ENCODE measurements at regions not wholly inside any gene's neighbourhood (a gene's known extent, or its start where the extent isn't known, plus 50 kb on each side); places are given as distances from the start of the nearest gene placed in this dataset.

GRCh38 chr15:39165020-39165706, 415.7 kb upstream of the THBS1 start:
- Histone ChIP-seq H3K79me2 (ENCODE audit: control insufficient read depth, low read length) (no peaks in the 10 kb centered on the region), H3K27ac (ENCODE audit: low read depth, low read length) (no peak overlapping the region), H3K9me2 (replicated peaks; ENCODE audit: control insufficient read depth, low read length) (no peaks in the 10 kb centered on the region), H3K9me3 (ENCODE audit: control insufficient read depth, insufficient read depth, low read length) (no peaks in the 10 kb centered on the region), H4K20me1 (ENCODE audit: control insufficient read depth, insufficient read depth, low read depth, low read length) (no peaks in the 10 kb centered on the region), H3K4me1 (ENCODE audit: control insufficient read depth, low read length) (no peaks in the 10 kb centered on the region), H3K27me3 (ENCODE audit: control insufficient read depth, low read length) (no peaks in the 10 kb centered on the region; the same call in 1 of the 2 replicates), H3F3A (ENCODE audit: control insufficient read depth, insufficient read depth) (no peaks in the 10 kb centered on the region), H3K4me2 (ENCODE audit: low read length) (no peak overlapping the region), H3K36me3 (ENCODE audit: control insufficient read depth, low read length) (no peaks in the 10 kb centered on the region), H3K4me3 (ENCODE audit: low read length) (no peak overlapping the region)
- TF ChIP-seq CTCF (IDR thresholded peaks at IDR 0.05; ENCODE audit: low read depth, low read length, poor library complexity, severe bottlenecking) = no peak
- no peak for TF ChIP-seq EZH2phosphoT487 (IDR thresholded peaks at IDR 0.05; ENCODE audit: borderline replicate concordance, low read length)

- no peaks in the 10 kb centered on the region for H3K4me1 ChIP-seq (ENCODE audit: control insufficient read depth, low read length)
- no peaks in the 10 kb centered on the region for H3K36me3 ChIP-seq (ENCODE audit: control insufficient read depth, low read length)
- H3K4me3 ChIP-seq (ENCODE audit: low read length) = no peak overlapping the region
- no peak overlapping the region for H3K4me2 ChIP-seq (ENCODE audit: low read length)
- H3F3A ChIP-seq (ENCODE audit: control insufficient read depth, insufficient read depth) = no peaks in the 10 kb centered on the region
- no peak for TF ChIP-seq CTCF (IDR thresholded peaks at IDR 0.05; ENCODE audit: low read depth, low read length, poor library complexity, severe bottlenecking)
- no peak for TF ChIP-seq EZH2phosphoT487 (IDR thresholded peaks at IDR 0.05; ENCODE audit: borderline replicate concordance, low read length)
- H3K9me3 ChIP-seq (ENCODE audit: control insufficient read depth, insufficient read depth, low read length) = no peaks in the 10 kb centered on the region
- H4K20me1 ChIP-seq (ENCODE audit: control insufficient read depth, insufficient read depth, low read depth, low read length) = no peaks in the 10 kb centered on the region
- no peaks in the 10 kb centered on the region for H3K9me2 ChIP-seq (replicated peaks; ENCODE audit: control insufficient read depth, low read length)
- no peaks in the 10 kb centered on the region for H3K79me2 ChIP-seq (ENCODE audit: control insufficient read depth, low read length)
- no peaks in the 10 kb centered on the region; the same call in 1 of the 2 replicates for H3K27me3 ChIP-seq (ENCODE audit: control insufficient read depth, low read length)
- H3K27ac ChIP-seq (ENCODE audit: low read depth, low read length) = no peak overlapping the region
Observed at GRCh38 chr15:39167164-39168058, 413.5 kb upstream of the THBS1 start.

- Histone ChIP-seq H3K4me3 (ENCODE audit: low read length) (no peak overlapping the region), H3K27ac (ENCODE audit: low read depth, low read length) (no peak overlapping the region), H3K27me3 (ENCODE audit: control insufficient read depth, low read length) (no peaks in the 10 kb centered on the region; the same call in 1 of the 2 replicates)
Observed at GRCh38 chr15:39171944-39172368, 408.9 kb upstream of the THBS1 start.

More at GRCh38 chr15:39171944-39172368, 408.9 kb upstream of the THBS1 start:
- H3K4me2 ChIP-seq (ENCODE audit: low read length) = no peak overlapping the region
- H3K9me3 ChIP-seq (ENCODE audit: control insufficient read depth, insufficient read depth, low read length) = no peaks in the 10 kb centered on the region
- no peaks in the 10 kb centered on the region for H3K79me2 ChIP-seq (ENCODE audit: control insufficient read depth, low read length)
- no peaks in the 10 kb centered on the region for H3K36me3 ChIP-seq (ENCODE audit: control insufficient read depth, low read length)
- H4K20me1 ChIP-seq (ENCODE audit: control insufficient read depth, insufficient read depth, low read depth, low read length) = no peaks in the 10 kb centered on the region
- H3F3A ChIP-seq (ENCODE audit: control insufficient read depth, insufficient read depth) = no peaks in the 10 kb centered on the region
- no peaks in the 10 kb centered on the region for H3K4me1 ChIP-seq (ENCODE audit: control insufficient read depth, low read length)
- TF ChIP-seq EZH2phosphoT487 (IDR thresholded peaks at IDR 0.05; ENCODE audit: borderline replicate concordance, low read length) = no peak
- TF ChIP-seq CTCF (IDR thresholded peaks at IDR 0.05; ENCODE audit: low read depth, low read length, poor library complexity, severe bottlenecking) = no peak
- no peaks in the 10 kb centered on the region for H3K9me2 ChIP-seq (replicated peaks; ENCODE audit: control insufficient read depth, low read length)
